Astrocyte of the spinal cord (primary cell): ENCODE measurements at regions not wholly inside any gene's neighbourhood (a gene's known extent, or its start where the extent isn't known, plus 50 kb on each side); places are given as distances from the start of the nearest gene placed in this dataset.

Experiments used
- DNase-seq: peaks from one replicate; pipeline ENCODE4 v3.0.0; 2011; ENCODE audit warnings: low read depth, low spot score
- H3K4me3 ChIP-seq: 2 replicates; pipeline ENCODE4 v1.5.1; 2011; ENCODE audit warnings: low read depth, mild to moderate bottlenecking, low read length, moderate library complexity
- in situ Hi-C: cut with HindIII; loops from 2 replicates; pipeline ENCODE4 v1.10.0; 2017; ENCODE audit warnings: low sequenced_read_pairs
- TF ChIP-seq, protein P1 (sequence below): IDR thresholded peaks from 2 replicates; pipeline ENCODE4 v1.5.1; 2012; ENCODE audit warnings: low read depth, mild to moderate bottlenecking, low read length, inconsistent platforms

DNA sequence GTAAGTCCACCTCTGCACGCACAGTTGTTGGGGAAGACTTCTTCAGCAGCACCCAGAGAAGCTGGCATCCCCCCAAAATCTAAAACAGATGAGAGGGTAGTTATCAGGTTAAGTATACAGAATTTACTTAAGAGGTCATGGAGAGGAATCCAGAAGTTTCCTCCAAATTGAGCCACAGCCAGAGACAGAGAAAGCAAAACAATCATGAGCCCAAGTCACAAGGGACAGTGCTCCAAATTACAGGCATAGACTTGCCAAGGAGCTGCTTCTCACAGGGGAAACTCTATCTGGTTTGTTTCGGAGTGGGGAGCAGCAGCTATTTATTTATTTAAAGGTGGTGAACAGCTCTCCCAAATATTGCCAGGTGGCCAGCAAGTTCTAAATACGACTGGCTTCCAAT is 308.4 kb downstream of the SKIDA1 start:
- H3K4me3 ChIP-seq: no peak overlapping the region
- TF ChIP-seq, protein P1, sequence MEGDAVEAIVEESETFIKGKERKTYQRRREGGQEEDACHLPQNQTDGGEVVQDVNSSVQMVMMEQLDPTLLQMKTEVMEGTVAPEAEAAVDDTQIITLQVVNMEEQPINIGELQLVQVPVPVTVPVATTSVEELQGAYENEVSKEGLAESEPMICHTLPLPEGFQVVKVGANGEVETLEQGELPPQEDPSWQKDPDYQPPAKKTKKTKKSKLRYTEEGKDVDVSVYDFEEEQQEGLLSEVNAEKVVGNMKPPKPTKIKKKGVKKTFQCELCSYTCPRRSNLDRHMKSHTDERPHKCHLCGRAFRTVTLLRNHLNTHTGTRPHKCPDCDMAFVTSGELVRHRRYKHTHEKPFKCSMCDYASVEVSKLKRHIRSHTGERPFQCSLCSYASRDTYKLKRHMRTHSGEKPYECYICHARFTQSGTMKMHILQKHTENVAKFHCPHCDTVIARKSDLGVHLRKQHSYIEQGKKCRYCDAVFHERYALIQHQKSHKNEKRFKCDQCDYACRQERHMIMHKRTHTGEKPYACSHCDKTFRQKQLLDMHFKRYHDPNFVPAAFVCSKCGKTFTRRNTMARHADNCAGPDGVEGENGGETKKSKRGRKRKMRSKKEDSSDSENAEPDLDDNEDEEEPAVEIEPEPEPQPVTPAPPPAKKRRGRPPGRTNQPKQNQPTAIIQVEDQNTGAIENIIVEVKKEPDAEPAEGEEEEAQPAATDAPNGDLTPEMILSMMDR: no peak
- in situ Hi-C loops: no loop called here
- DNase-seq: no peak

DNA sequence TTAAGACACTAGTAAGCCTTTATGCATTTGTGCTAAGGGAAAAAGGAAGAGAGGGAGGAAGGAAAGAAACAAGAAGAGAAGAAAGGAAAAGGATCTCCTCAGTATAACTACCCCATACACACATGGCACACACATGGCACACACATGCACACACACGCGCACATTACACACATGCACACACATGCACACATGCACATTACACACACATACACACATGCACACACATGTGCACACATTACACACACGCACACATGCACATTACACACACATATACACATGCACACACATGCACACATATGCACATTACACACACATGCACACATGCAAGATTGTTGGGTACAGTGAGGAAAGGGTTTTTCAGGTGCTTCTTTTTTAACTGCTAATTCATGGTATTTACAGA is 311.2 kb downstream of the SKIDA1 start:
- H3K4me3 ChIP-seq: no peak overlapping the region
- TF ChIP-seq, protein P1: no peak
- DNase-seq: no peak
- in situ Hi-C loops: no loop called here

DNA sequence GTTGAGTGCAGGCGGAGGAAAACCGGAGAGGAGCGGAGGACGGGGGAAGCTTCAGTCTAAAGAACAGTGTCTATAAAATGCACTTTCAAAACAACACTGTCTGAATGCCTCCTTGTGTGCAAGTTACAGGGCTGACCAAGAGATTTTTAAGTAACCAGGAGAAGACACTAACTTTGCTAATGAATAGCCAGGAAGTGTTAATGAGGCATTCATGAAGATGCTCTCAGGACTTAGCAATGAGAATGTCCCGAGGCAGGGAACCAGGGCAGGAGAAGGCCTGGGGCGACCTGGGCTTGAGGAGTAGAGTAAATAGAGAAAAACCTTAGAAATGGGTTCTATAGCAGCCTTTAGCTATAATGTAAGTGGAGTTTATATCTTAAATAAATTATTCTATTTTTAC is 312.1 kb downstream of the SKIDA1 start:
- H3K4me3 ChIP-seq: no peak overlapping the region
- TF ChIP-seq, protein P1: no peak
- DNase-seq: no peak
- in situ Hi-C loops: no loop called here

DNA sequence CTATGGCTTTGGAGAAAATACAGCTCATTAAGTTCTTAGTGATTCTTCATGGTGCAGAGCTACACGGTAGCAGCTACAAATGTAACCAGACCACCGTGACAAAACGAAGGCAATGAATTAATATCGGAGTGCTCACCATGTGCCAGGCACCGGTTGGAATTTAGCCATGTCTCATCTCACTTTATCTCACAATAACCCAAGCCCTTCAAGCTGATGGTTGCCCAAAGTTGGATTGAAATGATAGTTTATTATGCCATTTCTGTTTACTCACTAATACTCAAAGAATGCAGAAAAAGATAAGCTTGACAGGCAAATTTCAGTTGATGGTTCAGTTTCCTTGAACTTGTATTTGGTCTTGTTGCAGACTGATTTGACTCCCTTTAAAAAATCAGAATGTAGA is 312.6 kb downstream of the SKIDA1 start:
- H3K4me3 ChIP-seq: no peak overlapping the region
- in situ Hi-C loops: no loop called here
- no peak for DNase-seq
- TF ChIP-seq, protein P1: no peak

DNA sequence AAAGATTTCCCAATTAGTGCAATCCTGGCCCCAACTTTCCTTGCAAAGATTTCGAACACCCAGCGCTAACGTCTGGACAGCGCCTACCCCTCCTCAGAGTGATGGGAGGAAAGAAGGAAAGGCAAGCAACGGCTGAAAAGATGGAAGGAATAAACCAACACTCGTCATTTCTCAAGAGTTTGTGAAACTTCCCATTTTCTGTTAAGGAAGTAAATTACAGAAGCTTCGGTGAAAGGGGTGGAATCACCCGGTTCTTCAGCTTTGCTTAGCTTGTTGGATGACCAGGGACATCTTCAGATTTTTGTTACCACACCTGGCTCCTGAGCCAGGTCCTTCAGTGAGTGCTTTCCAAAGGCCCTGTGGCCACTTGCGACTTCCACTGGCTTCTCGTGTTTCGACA is 313.1 kb downstream of the SKIDA1 start:
- in situ Hi-C loops: no loop called here
- TF ChIP-seq, protein P1: no peak
- no peak overlapping the region for H3K4me3 ChIP-seq
- DNase-seq: no peak

DNA sequence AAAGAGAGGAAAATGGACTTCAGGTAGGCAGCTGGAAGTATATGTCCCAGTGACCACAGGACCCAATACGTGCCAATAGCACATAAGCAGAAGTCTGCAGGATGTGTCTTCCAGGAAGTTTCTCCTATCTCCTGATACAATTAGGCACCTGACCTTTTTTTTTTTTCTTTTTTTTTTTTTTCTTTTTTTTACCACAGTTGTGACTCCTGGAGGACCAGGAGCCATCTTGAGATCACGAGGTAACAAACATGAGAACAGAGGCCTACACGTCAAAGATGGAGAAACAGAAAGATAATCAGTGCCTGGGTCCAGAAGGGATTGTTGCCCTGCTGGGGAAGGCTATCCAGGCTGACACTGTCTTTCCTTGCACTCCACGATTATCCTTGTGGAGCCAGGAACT is 312.4 kb upstream of the NEBL start:
- TF ChIP-seq, protein P1: no peak
- in situ Hi-C loops: no loop called here
- DNase-seq: no peak
- H3K4me3 ChIP-seq: no peak overlapping the region
